Right ventricle myocardium superior (tissue), 1 donor: ENCODE measurements at regions not wholly inside any gene's neighbourhood (a gene's known extent, or its start where the extent isn't known, plus 50 kb on each side); places are given as distances from the start of the nearest gene placed in this dataset.
"Not testable (repeated sequence)": the region's sequence is repeated elsewhere in the genome, so short reads cannot be mapped to it uniquely, and the experiment has no call there.

Source experiments
- ATAC-seq: fragments of 200-7000 bp; cut with Tn5 transposase; one replicate; pipeline ENCODE4 v1.9.1; 2020; ENCODE audit warnings: mild to moderate bottlenecking; ENCODE audit not compliant: poor library complexity
- DNase-seq: peaks from one replicate; pipeline ENCODE4 v3.0.0-alpha.2; 2020
- intact Hi-C: fragments of 100-400 bp; cut with DNase I; formaldehyde crosslinking; loops from one replicate; pipeline ENCODE4 v1.11.2; 2022
- donor health status: DM: no; HTN: yes; CAD: no; lungs with severe emphysema.

DNA sequence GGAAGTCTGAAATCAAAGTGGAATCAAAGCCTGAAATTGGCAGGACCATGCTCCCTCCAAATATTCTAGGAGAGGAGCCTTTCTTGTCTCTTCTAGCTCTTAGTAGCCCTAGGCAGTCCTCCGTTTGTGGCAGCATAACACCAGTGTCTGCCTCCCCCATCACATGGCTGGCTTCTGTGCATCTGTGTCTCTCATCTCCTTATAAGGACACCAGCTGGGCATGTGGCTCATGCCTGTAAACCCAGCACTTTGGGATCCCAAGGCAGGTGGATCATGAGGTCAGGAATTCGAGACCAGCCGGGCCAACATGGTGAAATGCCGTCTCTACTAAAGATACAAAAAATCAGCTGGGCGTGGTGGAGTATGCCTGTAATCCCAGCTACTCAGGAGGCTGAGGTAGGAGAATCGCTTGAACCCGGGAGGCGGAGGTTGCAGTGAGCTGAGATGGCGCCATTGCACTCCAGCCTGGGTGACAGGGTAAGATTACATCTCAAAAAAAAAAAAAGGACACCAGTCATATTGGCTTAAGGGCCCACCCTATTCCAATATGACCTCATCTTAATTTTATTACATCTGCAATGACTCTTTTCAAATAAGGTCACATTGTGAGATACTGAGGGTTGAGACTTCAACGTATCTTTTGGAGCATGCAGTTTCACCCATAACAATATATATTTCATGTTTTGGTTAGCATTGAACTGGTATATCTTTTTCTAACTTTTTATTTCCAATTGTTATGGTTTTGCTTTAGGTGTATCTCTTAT lies 148.0 kb upstream of the TPM1 start:
- intact Hi-C loops, result loop anchor here (5.0 kb wide), 1 partner anchor 148 kb away; the partner anchor contains the start of gene TPM1
- DNase-seq, result no peak
- no peak for ATAC-seq

DNA sequence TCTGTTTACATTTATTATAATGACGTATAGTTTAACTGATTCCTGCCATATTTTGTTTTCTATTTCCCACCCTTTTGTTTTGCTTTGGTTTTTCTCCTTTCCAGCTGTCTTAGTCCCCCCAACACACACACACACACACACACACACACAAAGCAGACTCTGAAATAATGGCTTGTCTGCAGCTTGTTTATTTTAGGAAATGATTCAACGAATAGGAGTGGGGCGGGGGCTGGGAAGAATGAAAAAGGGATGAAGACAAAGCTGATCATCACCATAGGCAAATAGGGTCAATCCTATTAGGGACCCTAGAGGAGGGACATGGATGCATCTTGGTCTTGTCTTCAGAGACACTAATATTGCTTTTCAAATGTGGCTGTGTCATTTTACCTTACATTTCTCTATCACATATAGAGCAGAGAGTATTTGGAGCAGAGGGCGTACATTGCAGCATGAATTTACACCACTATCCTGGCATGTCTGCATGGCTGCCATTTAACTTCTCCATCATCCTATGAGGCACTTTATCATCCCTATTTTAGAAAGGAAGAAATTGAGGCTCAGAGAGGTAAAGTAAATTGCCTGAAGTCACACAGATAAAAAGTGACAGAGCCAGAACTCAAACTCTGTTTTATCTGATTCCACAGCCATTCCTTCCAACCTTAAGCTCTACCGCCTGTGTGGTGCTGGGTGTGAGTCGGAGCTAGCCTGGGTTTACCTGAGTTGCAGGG lies 147.2 kb upstream of the TPM1 start:
- DNase-seq, result no peak
- no peak for ATAC-seq
- intact Hi-C loops, result loop anchor here (5.0 kb wide), 1 partner anchor 147 kb away; the partner anchor contains the start of gene TPM1

DNA sequence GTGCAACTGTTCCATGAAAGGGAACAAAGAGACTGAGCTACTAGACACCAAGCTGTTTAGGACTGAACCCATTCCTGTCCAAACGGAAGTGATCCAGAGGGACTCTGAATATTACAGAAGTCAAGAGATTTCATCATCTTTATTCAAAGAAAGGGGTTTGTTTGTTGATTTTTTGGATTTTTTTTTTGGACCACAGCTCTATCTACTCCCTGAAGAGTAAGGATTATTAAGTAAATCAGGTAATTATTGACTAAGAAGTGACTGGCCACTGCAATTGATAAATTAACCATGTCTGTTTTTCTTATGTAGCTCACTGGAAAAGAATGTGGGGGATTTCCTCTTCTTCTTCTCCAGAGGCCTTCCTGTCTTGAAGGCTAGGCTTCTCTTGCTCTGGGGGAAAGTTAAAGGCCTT lies 146.6 kb upstream of the TPM1 start:
- intact Hi-C loops, result loop anchor here (5.0 kb wide), 1 partner anchor 146 kb away; the partner anchor contains the start of gene TPM1
- DNase-seq, result no peak
- no peak for ATAC-seq

DNA sequence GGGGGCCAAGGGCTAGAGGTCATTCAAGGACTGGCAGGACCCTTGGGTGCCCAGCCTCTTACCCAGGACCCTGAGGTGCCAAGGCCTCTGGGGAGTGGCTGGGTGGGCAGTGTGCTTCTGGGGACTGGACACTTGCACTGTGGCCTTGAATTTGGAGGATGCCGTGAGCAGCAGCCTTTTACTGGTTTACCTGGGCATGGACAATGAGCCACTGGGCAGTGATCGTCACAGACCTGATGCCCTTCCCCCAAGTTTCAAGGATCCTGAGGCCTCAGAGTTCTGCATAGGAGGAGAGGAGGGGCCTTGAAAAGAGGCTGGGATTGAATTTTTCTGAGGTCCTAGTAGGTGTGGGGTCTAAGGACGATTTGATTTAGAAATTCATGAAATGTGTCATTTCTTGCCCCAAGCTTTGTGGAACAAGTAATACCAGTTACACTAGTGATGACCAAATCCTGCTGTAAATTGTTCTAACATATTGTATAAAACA lies 146.1 kb upstream of the TPM1 start:
- intact Hi-C loops, result loop anchor here (5.0 kb wide), 1 partner anchor 146 kb away; the partner anchor contains the start of gene TPM1
- DNase-seq (no peak), ATAC-seq (no peak)

DNA sequence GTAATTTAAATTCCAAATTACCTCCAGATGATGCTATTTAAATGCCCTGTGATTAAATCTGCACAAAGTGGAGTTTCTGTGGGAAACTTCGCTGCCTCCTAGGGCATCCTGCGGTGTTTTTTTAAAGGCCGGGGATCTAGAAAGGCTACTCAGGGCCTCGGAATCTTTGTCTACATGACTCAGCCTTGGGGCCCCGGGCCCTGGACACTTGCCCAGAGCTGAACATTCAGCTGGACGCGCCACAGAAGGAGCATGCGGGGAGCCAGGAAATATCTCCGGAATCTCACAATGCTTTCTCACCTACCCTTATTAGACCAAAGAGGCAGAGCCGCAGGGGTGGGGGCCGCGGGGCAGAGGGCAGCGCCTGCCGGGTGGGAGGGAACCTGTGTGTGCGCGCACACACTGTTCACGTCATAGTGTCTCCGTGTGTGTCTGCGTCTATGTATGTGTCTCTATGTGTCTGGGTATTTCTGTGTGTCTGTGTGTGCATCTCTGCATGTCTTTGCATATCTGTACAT lies 145.5 kb upstream of the TPM1 start:
- DNase-seq (peak; percentile 90), ATAC-seq (peak; percentile 77)
- intact Hi-C loops, result loop anchor here (5.0 kb wide), 1 partner anchor 145 kb away; the partner anchor contains the start of gene TPM1

DNA sequence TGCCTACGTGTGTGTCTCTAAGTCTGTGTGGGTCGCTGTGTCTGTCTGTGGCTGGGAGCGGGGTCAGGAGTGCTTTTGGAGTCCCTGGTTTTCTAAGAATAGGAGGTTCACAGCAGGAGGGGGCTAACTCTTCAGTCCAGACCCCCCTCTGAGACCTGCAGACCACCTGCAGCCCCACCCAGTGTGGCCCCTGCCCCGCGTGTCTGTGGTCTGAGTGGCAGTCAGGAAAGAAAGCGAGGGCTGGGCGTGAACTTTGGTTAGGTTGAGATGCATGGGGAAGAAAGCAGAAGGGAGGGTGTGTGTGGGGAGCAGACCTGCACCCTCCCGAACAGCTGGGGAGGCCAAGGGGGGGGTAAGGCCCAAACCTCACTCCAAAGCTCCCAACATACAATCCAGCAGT lies 144.9 kb upstream of the TPM1 start:
- ATAC-seq, result no peak

DNA sequence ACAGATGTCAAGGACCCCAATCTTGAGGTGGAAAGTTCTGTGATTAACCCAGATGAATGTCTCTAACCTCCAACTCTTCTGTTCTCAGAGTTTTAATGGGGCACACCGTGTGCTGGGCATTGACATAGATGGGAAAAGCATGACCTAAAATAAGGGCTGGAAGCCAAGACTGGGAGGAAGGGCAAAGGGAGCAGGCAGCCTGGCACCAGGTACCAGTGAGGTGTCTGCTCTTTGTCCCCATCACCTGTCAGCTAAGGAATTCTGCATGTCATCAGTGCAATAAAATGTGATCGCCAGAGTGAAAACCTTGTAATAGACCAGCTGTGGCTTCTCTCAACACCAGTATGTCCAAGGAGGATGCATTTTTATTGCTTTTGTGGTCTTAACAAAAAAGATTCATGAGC lies 143.5 kb upstream of the TPM1 start:
- DNase-seq (peak; percentile 63), ATAC-seq (peak; percentile 73)
- intact Hi-C loops, result loop anchor here (5.0 kb wide), 1 partner anchor 143 kb away; the partner anchor contains the start of gene TPM1

More for the DNA sequence above, 144.9 kb upstream of the TPM1 start:
- intact Hi-C loops, result loop anchor here (5.0 kb wide), 1 partner anchor 145 kb away; the partner anchor contains the start of gene TPM1
- DNase-seq, result no peak

DNA sequence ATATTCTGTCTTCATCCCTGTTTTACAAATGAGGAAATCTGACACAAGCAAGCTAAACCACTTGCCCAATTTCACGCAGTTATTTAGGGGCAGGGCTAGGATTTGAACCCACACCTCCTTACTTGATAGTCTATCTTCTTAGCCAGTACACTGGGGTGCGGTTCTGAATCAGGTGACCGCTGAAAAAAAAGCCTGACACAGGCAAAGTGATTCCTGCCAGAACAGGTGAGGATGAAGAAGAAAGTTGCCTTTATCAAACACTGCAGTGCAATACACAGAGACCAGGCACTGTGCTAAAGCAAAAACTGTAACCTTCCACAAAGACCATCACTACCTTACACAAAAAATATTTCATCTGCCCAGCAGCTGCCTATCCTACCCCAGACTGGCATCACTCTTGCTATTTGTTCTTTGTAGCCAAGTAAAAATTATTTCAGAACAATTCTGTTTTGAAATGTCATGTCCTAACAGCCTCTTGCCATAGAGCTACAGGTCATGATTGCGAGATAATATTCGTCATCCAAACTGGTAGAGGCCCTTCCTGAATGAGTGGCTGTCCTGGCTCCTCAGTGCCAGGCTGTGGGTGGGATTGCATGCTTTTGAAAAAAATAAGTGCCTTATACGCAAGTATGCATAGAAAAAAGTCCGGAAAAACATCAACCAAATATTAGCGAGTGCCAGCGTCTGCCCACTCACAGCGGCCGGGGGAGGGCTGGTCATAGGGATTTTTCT lies 142.3 kb upstream of the TPM1 start:
- intact Hi-C loops, result no loop called here
- DNase-seq, result no peak
- no peak for ATAC-seq

DNA sequence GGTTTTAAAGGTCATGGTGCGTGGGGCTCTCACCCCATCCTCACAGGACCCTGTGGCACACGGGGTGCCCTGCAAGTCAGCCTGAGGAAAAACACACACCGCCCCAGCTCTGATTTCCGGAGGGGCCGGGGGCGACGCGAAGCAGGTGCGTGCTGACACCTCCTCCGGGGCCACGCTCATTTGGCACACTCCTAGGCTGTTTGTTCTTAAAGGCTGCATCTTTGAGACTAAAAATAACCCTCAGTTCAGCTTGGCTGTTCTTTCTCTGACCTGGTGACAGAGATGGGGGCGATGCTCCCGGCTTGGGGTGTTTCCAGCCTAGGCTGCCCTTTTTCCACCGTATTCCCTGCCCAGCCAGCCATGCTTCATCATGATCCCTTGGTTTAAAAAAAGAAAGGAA lies 141.5 kb upstream of the TPM1 start:
- ATAC-seq (peak; percentile 44), DNase-seq (no peak)

DNA sequence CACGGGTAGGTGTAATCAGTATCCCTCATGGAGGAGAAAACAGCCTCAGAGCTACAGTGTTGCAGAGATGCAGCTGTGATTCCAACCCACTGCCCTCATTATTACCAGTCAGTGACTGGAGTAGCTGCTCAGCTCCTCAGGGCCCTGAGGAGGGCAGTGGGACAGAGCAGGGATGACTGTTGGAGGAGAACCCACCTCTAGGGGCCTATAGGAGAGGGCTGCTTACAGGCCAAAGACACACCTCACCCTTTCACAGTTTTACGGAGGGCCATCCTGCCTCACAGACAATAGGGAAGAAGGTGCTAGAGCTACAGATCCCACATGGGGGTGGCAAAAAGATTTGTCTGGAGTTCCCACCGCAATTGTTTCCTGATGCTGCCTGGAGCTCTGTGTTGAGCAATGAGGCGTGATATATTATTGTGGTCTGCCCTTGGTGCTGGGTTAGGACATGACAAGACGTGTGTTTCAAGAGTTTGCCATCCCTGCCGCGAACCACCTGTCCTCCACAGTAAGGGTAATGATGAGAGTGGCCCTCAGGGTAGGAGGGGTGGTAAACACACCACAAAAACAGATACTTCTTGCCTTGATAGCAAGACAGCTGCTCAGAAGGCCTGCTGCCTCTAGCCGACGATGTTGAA lies 140.5 kb upstream of the TPM1 start:
- intact Hi-C loops, result no loop called here
- no peak for ATAC-seq
- no peak for DNase-seq

More for the DNA sequence above, 141.5 kb upstream of the TPM1 start:
- intact Hi-C loops, result no loop called here

DNA sequence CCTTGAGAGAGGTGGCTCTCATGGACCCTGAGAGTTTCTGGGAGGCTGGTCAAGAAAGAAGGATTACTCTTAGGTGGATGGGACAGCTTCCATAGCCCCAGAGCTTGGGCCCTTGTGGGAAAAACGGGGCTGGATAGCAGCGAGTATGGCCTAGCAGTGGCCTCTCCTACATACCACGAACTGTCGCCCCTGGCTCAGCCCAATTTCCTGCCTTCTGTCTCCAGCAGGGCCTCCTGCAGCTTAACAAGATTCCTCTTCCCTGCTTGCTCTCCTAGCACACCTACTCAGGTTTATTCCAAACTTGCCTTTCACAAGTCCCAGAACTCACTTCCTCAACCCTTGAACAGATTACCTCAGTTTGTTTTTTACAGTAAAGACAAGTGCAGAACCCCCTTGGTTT lies 139.7 kb upstream of the TPM1 start:
- DNase-seq (no peak), ATAC-seq (no peak)
- intact Hi-C loops, result no loop called here

DNA sequence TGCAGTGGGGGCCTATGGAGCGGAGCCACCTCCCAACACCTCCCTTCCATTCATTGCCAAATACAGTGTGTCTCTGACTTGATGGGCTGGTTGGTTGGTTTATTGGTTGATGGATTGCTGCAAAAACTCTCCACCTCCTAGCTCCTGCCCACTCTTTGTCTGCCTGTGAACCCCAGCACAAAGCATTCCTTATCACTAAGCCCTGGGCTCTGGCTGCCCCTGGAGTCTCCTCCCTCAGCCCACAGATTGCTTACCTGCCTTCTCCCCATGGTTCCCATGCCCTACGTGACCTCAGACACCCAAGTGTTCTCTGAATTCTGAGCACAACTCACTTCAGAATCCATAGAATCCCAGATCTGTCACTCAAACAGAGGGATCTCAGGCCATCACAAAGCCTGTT lies 139.1 kb upstream of the TPM1 start:
- no peak for ATAC-seq
- DNase-seq, result no peak
- intact Hi-C loops, result no loop called here

DNA sequence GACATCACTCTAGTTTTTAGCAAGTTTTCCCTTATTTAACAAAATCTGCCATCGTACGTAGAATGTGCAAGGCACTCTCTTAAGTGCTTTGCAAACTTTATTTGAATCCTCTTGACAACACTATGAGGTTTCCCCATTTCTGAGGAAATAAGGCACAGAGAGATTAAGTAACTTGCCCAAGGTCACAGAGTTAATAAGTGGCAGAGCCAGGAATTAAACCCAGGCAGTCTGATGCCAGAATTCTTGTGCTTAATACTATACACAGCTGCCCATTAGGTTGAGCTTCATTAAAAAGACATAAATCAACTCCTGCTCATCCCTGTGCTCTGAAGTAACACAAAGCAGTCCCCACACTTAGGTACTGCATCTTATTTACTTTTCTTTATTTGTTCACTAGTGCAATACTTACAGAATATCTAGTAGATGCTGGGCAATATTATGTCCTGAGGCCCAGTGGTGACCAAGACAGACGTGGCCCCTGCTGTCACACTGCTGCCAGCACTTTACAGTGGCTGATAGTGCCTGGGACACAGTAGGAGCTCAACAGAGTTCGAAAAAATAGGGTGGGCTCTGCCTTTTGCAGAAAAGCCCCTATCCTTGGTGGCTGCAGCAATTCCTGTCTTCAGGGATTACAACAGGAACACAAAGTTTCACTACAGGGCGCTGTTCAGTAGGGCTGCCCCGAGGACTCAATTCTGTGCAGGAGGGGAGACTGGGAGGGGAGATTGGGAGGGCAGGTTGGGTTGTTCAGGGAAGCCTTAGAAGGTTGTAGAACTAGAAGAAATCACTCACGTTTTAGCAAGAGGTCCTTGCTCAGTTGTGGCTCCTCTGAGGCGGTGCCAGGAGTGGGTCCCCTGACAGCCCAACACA lies 138.3 kb upstream of the TPM1 start:
- no peak for ATAC-seq
- no peak for DNase-seq
- intact Hi-C loops, result no loop called here

DNA sequence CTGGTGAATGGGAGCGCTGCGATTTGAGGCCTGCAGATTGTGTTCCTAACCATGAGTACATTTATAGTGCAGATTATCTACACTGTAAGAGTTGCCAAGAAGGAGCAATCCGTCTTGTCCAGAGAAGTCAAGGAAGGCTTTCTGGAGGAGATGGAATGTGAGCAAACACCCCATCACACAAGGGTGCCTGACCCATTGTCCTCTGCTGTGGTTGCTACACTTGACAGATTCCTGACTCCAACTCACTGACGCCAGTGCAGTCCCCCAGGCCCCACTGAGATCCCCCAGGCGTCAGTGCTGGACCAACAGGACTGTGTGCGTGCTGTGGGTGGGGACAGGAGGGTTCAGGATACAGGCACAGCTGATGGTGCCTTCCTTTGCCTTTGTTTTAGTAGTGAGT lies 135.9 kb upstream of the TPM1 start:
- ATAC-seq (no peak), DNase-seq (no peak)
- intact Hi-C loops, result no loop called here

DNA sequence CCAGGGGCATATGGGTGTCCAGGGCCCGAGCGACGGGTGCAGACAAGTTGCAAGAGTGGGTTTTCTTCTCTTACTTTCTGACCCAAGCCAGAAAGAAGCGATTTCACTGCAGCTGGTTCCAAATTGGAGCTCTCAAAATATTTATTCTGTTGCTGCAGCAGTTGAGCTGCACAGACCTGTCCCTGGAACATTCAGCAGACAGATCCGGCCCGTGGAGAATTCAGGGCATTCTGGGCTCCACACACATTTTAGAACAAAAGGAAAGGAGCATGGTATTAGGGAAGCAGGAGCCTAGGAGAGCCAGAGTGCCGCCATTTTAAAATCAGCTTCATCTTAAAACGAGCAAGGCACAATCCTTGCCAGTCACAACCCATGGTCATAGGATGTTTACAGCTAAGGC lies 135.3 kb upstream of the TPM1 start:
- no peak for DNase-seq
- intact Hi-C loops, result no loop called here
- ATAC-seq, result peak; percentile 18

DNA sequence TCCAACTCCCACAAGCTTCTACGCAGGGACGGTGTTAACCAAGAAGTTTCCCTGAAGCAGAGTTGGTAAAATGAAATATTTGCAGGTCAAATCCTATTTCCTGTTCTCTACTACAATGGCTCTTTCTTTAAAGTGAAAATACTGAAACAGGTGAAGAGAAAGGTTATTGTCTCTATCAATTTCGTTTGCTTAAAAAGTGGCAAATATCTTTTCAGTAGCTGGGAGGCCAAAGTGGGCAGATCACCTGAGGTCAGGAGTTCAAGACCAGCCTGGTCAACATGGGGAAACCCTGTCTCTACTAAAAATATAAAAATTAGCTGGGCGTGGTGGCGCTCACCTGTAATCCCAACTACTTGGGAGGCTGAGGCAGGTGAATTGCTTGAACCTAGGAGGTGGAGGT lies 134.2 kb upstream of the TPM1 start:
- intact Hi-C loops, DNase-seq, ATAC-seq: not testable (repeated sequence)

DNA sequence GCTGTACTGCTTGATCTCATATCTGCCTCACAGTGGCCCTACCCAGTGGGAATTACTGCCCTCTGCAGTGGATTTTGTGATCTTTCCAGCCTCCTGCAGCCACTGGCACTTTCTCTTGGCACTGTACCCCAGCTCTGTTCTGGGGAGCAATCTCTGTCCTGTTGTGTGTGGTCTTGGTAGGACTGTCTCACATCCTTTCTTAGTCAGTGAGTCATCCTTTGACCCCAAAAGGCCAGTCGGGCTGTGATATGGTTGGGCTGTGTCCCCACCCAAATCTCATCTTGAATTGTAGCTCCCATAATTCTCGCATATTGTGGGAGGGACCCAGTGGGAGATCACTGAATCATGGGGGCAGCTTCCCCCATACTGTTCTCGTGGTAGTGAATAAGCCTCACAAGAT lies 133.3 kb upstream of the TPM1 start:
- DNase-seq, result no peak
- no peak for ATAC-seq
- intact Hi-C loops, result no loop called here
